ENCODE measurements at regions not wholly inside any gene's neighbourhood (a gene's known extent, or its start where the extent isn't known, plus 50 kb on each side); places are given as distances from the start of the nearest gene placed in this dataset.
"Not testable (repeated sequence)": the region's sequence is repeated elsewhere in the genome, so short reads cannot be mapped to it uniquely, and the experiment has no call there.

DNA sequence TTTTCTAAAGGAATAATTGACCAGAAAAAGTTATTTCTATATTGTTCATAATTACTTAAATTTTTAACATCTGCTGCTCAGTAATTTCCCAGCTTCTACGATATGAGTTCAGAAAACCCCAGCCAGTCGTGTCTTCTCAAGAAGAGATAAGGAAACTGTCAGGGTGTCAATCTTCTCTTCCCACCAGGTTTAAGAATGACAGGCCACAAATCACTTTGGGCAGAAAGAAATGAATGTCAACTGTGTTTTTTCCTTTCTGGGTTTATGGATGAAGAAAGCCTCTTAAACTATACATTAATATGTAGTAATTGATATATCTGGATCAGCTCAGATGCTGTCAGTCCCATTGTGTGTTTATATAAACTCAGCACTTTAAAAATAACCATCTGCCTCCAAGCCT lies 453.2 kb upstream of the NUDT12 start:
- no peaks in the 10 kb centered on the region for H3K36me3 ChIP-seq (ENCODE audit: control insufficient read depth in 1 of 2, insufficient read depth in 2 of 2, low read length in 2 of 2)
- intact Hi-C loops (cut with micrococcal nuclease) = no loop called here
- ChIA-PET CTCF (no interaction called here), POLR2A (no interaction called here), RAD21 (ENCODE audit: low non-redundant PET in 1 of 2, low total read pairs in 2 of 2, uncharacterized antibody in 2 of 2, unreplicated experiment in 2 of 2) (no interaction called here)
- no peak overlapping the region for H2AFZ ChIP-seq (ENCODE audit: low read depth, low read length, poor library complexity, severe bottlenecking)
- H3K79me2 ChIP-seq (ENCODE audit: insufficient read depth, low read length) = no peaks in the 10 kb centered on the region
- H3K4me2 ChIP-seq (ENCODE audit: low read length) = no peak overlapping the region
- no peaks in the 10 kb centered on the region for H4K20me1 ChIP-seq (ENCODE audit: insufficient read depth)
- no peak overlapping the region for H3K4me3 ChIP-seq (replicated peaks in 1 of 2; ENCODE audit: low read depth in 1 of 2, low read length in 2 of 2)
- H3K9me2 ChIP-seq (ENCODE audit: insufficient read depth) = no peaks in the 10 kb centered on the region
- no peak overlapping the region for H3K27ac ChIP-seq (ENCODE audit: low read depth, low read length)
- DNase-seq (ENCODE audit: low read depth, low spot score) (no peak), ATAC-seq (no peak)
- H3K27me3 ChIP-seq (ENCODE audit: insufficient read depth, low read length) = no peaks in the 10 kb centered on the region
- BruUV-seq (replicated peaks) = no TSS peak
- no peaks in the 10 kb centered on the region for H3K4me1 ChIP-seq (ENCODE audit: control insufficient read depth in 1 of 2, insufficient read depth in 2 of 2, low read length in 2 of 2)
- no peak overlapping the region for H3K9ac ChIP-seq (ENCODE audit: low read length)
- no peak for TF ChIP-seq ATF3 (IDR thresholded peaks at IDR 0.05)
- H3K9me3 ChIP-seq (ENCODE audit: control insufficient read depth in 1 of 2, insufficient read depth in 1 of 2, low read depth in 1 of 2, low read length in 2 of 2) = peaks cover 0 to 4% of the 10 kb centered on the region in 2 experiments; a peak in 1 of 4 replicates

DNA sequence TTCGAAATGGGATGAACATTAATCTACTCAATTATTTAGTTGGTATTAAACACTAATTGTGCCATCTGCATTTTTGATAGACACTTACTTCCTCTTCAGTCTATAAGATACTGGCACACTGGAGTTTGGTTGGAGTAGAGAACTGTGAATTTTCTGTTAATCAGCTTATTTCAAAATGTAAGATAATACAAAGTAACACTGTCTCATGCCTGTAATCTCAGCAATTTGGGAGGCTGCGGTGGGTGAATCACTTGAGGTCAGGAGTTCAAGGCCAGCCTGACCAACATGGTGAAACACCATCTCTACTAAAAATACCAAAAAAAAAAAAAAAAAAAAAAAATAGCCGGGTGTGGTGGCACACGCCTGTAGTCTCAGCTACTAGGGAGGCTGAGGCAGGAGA lies 440.2 kb upstream of the NUDT12 start:
- H2AFZ ChIP-seq (ENCODE audit: low read depth, low read length, poor library complexity, severe bottlenecking); H4K20me1 ChIP-seq (ENCODE audit: insufficient read depth); H3K9ac ChIP-seq (ENCODE audit: low read length); H3K4me3 ChIP-seq (replicated peaks in 1 of 2; ENCODE audit: low read depth in 1 of 2, low read length in 2 of 2); H3K9me2 ChIP-seq (ENCODE audit: insufficient read depth); H3K36me3 ChIP-seq (ENCODE audit: control insufficient read depth in 1 of 2, insufficient read depth in 2 of 2, low read length in 2 of 2); ATAC-seq; H3K4me1 ChIP-seq (ENCODE audit: control insufficient read depth in 1 of 2, insufficient read depth in 2 of 2, low read length in 2 of 2); H3K4me2 ChIP-seq (ENCODE audit: low read length); CTCF ChIA-PET; H3K27me3 ChIP-seq (ENCODE audit: insufficient read depth, low read length); intact Hi-C loops (cut with micrococcal nuclease); RAD21 ChIA-PET (ENCODE audit: low non-redundant PET in 1 of 2, low total read pairs in 2 of 2, uncharacterized antibody in 2 of 2, unreplicated experiment in 2 of 2); H3K9me3 ChIP-seq (ENCODE audit: control insufficient read depth in 1 of 2, insufficient read depth in 1 of 2, low read depth in 1 of 2, low read length in 2 of 2); H3K27ac ChIP-seq (ENCODE audit: low read depth, low read length); BruUV-seq (replicated peaks); H3K79me2 ChIP-seq (ENCODE audit: insufficient read depth, low read length); POLR2A ChIA-PET; DNase-seq (ENCODE audit: low read depth, low spot score): not testable (repeated sequence)

DNA sequence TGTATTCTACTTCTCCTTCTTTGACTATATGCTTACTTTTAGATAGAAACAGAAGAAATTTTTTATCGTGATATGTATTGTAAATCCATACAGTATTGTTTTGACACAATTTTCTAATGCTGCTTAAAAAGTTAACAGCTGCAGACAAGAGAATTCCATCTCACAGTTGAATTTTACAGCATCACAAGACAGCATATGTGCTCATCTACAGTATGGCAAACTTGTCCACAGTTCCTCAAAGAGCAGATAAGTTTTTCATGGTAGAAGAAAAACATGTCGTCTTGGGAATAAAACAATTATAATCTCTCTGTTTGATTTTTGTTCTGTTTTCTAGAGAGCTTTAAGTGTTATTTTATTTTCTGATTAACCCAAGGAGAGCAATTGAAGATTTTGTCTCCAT lies 438.5 kb upstream of the NUDT12 start:
- intact Hi-C loops (cut with micrococcal nuclease) = no loop called here
- ChIA-PET CTCF (no interaction called here), RAD21 (ENCODE audit: low non-redundant PET in 1 of 2, low total read pairs in 2 of 2, uncharacterized antibody in 2 of 2, unreplicated experiment in 2 of 2) (no interaction called here), POLR2A (no interaction called here)
- no peak overlapping the region for H3K9ac ChIP-seq (ENCODE audit: low read length)
- no peak overlapping the region for H3K4me2 ChIP-seq (ENCODE audit: low read length)
- DNase-seq (ENCODE audit: low read depth, low spot score) = no peak
- no peak for ATAC-seq
- no peaks in the 10 kb centered on the region for H3K4me1 ChIP-seq (ENCODE audit: control insufficient read depth in 1 of 2, insufficient read depth in 2 of 2, low read length in 2 of 2)
- BruUV-seq (replicated peaks) = no TSS peak
- no peaks in the 10 kb centered on the region for H3K27me3 ChIP-seq (ENCODE audit: insufficient read depth, low read length)
- H3K27ac ChIP-seq (ENCODE audit: low read depth, low read length) = no peak overlapping the region
- no peaks in the 10 kb centered on the region for H4K20me1 ChIP-seq (ENCODE audit: insufficient read depth)
- no peaks in the 10 kb centered on the region for H3K36me3 ChIP-seq (ENCODE audit: control insufficient read depth in 1 of 2, insufficient read depth in 2 of 2, low read length in 2 of 2)
- H3K79me2 ChIP-seq (ENCODE audit: insufficient read depth, low read length) = no peaks in the 10 kb centered on the region
- H3K9me2 ChIP-seq (ENCODE audit: insufficient read depth) = no peaks in the 10 kb centered on the region
- no peak for TF ChIP-seq ELF1 (IDR thresholded peaks at IDR 0.05; ENCODE audit: borderline replicate concordance, low read depth)
- TF ChIP-seq SP1 (IDR thresholded peaks at IDR 0.05; ENCODE audit: low read depth) = no peak
- TF ChIP-seq REST (IDR thresholded peaks at IDR 0.05; ENCODE audit: low read depth) = no peak
- H3K9me3 ChIP-seq (ENCODE audit: control insufficient read depth in 1 of 2, insufficient read depth in 1 of 2, low read depth in 1 of 2, low read length in 2 of 2) = no peaks in the 10 kb centered on the region
- H2AFZ ChIP-seq (ENCODE audit: low read depth, low read length, poor library complexity, severe bottlenecking) = peak overlapping the region; percentile 14
- no peak overlapping the region for H3K4me3 ChIP-seq (replicated peaks in 1 of 2; ENCODE audit: low read depth in 1 of 2, low read length in 2 of 2)

Measured in HCT116 (cell line).